ENCODE measurements at regions not wholly inside any gene's neighbourhood (a gene's known extent, or its start where the extent isn't known, plus 50 kb on each side); places are given as distances from the start of the nearest gene placed in this dataset.

GRCh38 chr5:141784529-141784928 is 93.7 kb downstream of the PCDH1 start:
- Histone ChIP-seq H3F3A (ENCODE audit: low read depth) (no peaks in the 10 kb centered on the region), H4K20me1 (ENCODE audit: insufficient read depth, low read length, poor library complexity, severe bottlenecking) (no peaks in the 10 kb centered on the region), H3K9me2 (replicated peaks; ENCODE audit: low read depth, low read length) (no peaks in the 10 kb centered on the region), H3K36me3 (ENCODE audit: insufficient read depth, low read length) (no peaks in the 10 kb centered on the region), H3K4me3 (ENCODE audit: low read length, poor library complexity, severe bottlenecking) (no peak overlapping the region), H3K79me2 (ENCODE audit: insufficient read depth, low read length) (no peaks in the 10 kb centered on the region), H3K4me1 (ENCODE audit: insufficient read depth, low read length, poor library complexity, severe bottlenecking) (peaks cover 2% of the 10 kb centered on the region), H3K9me3 (ENCODE audit: insufficient read depth, low read depth, low read length) (no peaks in the 10 kb centered on the region), H3K27me3 (ENCODE audit: insufficient read depth, low read length, poor library complexity, severe bottlenecking) (no peaks in the 10 kb centered on the region), H3K9ac (ENCODE audit: low read depth, low read length, poor library complexity, severe bottlenecking) (no peak overlapping the region), H2AFZ (ENCODE audit: low read length) (no peak overlapping the region), H3K4me2 (ENCODE audit: low read depth, low read length, poor library complexity, severe bottlenecking) (no peak overlapping the region)
- TF ChIP-seq EZH2phosphoT487 (IDR thresholded peaks at IDR 0.05; ENCODE audit: borderline replicate concordance), result no peak
- no peak for TF ChIP-seq CTCF (conservative IDR thresholded peaks at IDR 0.05; ENCODE audit: low read length)

- TF ChIP-seq CTCF (conservative IDR thresholded peaks at IDR 0.05; ENCODE audit: low read length) (no peak), EZH2phosphoT487 (IDR thresholded peaks at IDR 0.05; ENCODE audit: borderline replicate concordance) (no peak)
- H3K9me2 ChIP-seq (replicated peaks; ENCODE audit: low read depth, low read length), result no peaks in the 10 kb centered on the region
- no peak overlapping the region for H3K4me3 ChIP-seq (ENCODE audit: low read length, poor library complexity, severe bottlenecking)
- no peak overlapping the region for H2AFZ ChIP-seq (ENCODE audit: low read length)
- no peaks in the 10 kb centered on the region for H4K20me1 ChIP-seq (ENCODE audit: insufficient read depth, low read length, poor library complexity, severe bottlenecking)
- no peak overlapping the region for H3K4me2 ChIP-seq (ENCODE audit: low read depth, low read length, poor library complexity, severe bottlenecking)
- H3K27me3 ChIP-seq (ENCODE audit: insufficient read depth, low read length, poor library complexity, severe bottlenecking), result no peaks in the 10 kb centered on the region
- peaks cover 6% of the 10 kb centered on the region for H3K4me1 ChIP-seq (ENCODE audit: insufficient read depth, low read length, poor library complexity, severe bottlenecking)
- no peaks in the 10 kb centered on the region for H3K36me3 ChIP-seq (ENCODE audit: insufficient read depth, low read length)
- H3F3A ChIP-seq (ENCODE audit: low read depth), result no peaks in the 10 kb centered on the region
- H3K9ac ChIP-seq (ENCODE audit: low read depth, low read length, poor library complexity, severe bottlenecking), result no peak overlapping the region
- no peaks in the 10 kb centered on the region for H3K79me2 ChIP-seq (ENCODE audit: insufficient read depth, low read length)
- no peaks in the 10 kb centered on the region for H3K9me3 ChIP-seq (ENCODE audit: insufficient read depth, low read depth, low read length)
Observed at GRCh38 chr5:141783947-141784296, 94.3 kb downstream of the PCDH1 start.

- Histone ChIP-seq H4K20me1 (ENCODE audit: insufficient read depth, low read length, poor library complexity, severe bottlenecking) (no peaks in the 10 kb centered on the region), H3K27me3 (ENCODE audit: insufficient read depth, low read length, poor library complexity, severe bottlenecking) (no peaks in the 10 kb centered on the region), H3K36me3 (ENCODE audit: insufficient read depth, low read length) (no peaks in the 10 kb centered on the region), H3K4me1 (ENCODE audit: insufficient read depth, low read length, poor library complexity, severe bottlenecking) (peaks cover 6% of the 10 kb centered on the region), H2AFZ (ENCODE audit: low read length) (no peak overlapping the region), H3K4me3 (ENCODE audit: low read length, poor library complexity, severe bottlenecking) (no peak overlapping the region), H3K9me3 (ENCODE audit: insufficient read depth, low read depth, low read length) (no peaks in the 10 kb centered on the region), H3K79me2 (ENCODE audit: insufficient read depth, low read length) (no peaks in the 10 kb centered on the region), H3K9ac (ENCODE audit: low read depth, low read length, poor library complexity, severe bottlenecking) (no peak overlapping the region), H3F3A (ENCODE audit: low read depth) (no peaks in the 10 kb centered on the region), H3K4me2 (ENCODE audit: low read depth, low read length, poor library complexity, severe bottlenecking) (no peak overlapping the region), H3K9me2 (replicated peaks; ENCODE audit: low read depth, low read length) (no peaks in the 10 kb centered on the region)
- TF ChIP-seq CTCF (conservative IDR thresholded peaks at IDR 0.05; ENCODE audit: low read length) (no peak), EZH2phosphoT487 (IDR thresholded peaks at IDR 0.05; ENCODE audit: borderline replicate concordance) (no peak)
Observed at GRCh38 chr5:141783005-141783946, 94.9 kb downstream of the PCDH1 start.
